SK-N-SH (cell line): ENCODE measurements at regions not wholly inside any gene's neighbourhood (a gene's known extent, or its start where the extent isn't known, plus 50 kb on each side); places are given as distances from the start of the nearest gene placed in this dataset.

ENCODE experiments used
- MXI1 ChIP-seq: IDR thresholded peaks from 2 replicates; pipeline ENCODE4 v1.6.1; 2012; ENCODE audit warnings: mild to moderate bottlenecking, low read depth, low read length, improper control_type of control experiment
- POLR2AphosphoS5 ChIP-seq: IDR thresholded peaks from 2 replicates; pipeline ENCODE4 v1.6.1; 2012; ENCODE audit warnings: low read depth, low read length

DNA sequence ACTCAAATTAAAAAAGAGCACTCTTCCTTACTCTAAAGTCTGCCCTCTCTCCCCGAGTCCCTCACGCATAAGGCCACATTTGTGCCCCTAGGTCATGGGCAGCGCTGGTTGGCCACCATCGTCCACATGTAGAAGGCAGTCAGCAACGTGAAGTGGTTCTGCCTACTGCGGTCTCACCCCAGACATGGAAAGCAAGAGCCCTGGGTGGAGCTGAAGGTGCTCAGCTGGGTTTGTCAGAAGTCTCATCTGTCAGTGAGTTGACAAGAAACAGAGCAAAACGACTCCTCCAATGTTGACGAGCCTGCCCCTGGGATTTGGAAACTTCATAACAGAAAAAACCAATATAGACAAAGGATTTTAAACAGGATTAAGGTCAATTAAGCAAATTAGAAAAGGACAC, 192.3 kb upstream of the PRSS58 start:
- TF ChIP-seq POLR2AphosphoS5: no peak
- no peak for TF ChIP-seq MXI1
